ENCODE measurements at regions not wholly inside any gene's neighbourhood (a gene's known extent, or its start where the extent isn't known, plus 50 kb on each side); places are given as distances from the start of the nearest gene placed in this dataset.

DNA sequence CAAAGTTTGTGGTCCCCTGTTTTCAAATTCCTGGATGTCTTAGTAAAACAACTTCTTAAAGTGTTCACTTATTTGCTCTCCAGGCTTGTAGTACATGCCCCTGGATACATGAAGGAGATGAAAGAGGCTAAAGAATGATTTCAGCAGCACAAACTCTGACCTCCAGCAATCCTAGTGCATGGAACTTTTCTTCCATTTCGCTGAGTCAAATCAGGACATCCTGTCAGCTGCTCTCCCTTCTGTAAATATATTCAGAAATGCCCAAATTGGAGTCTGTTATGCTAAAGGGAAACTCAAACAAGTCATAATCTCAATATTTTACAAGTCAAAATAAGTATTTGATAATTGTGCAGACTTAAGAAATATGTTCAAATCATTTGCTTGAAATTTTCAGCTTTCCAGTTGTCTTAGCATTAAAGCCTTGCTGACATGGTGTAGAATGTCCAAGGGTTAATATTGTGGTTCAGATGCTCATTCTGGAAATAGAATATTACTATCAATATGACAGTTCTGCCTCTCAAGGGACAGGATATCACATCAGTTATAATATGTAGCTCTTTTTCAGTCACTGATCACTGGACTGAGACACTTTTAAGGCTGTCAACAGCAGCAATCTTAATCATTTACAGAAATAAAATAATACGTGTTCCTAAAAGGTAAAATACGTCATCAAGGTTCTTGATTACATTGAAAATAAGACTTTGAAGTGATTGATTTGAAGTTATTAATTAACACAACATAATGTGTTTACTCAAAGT, 1157.3 kb downstream of the PLA2G4A start:
- TF ChIP-seq, protein P1, sequence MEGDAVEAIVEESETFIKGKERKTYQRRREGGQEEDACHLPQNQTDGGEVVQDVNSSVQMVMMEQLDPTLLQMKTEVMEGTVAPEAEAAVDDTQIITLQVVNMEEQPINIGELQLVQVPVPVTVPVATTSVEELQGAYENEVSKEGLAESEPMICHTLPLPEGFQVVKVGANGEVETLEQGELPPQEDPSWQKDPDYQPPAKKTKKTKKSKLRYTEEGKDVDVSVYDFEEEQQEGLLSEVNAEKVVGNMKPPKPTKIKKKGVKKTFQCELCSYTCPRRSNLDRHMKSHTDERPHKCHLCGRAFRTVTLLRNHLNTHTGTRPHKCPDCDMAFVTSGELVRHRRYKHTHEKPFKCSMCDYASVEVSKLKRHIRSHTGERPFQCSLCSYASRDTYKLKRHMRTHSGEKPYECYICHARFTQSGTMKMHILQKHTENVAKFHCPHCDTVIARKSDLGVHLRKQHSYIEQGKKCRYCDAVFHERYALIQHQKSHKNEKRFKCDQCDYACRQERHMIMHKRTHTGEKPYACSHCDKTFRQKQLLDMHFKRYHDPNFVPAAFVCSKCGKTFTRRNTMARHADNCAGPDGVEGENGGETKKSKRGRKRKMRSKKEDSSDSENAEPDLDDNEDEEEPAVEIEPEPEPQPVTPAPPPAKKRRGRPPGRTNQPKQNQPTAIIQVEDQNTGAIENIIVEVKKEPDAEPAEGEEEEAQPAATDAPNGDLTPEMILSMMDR (conservative IDR thresholded peaks at IDR 0.05; ENCODE audit: low read length): no peak
- no peak for TF ChIP-seq EZH2phosphoT487 (IDR thresholded peaks at IDR 0.05; ENCODE audit: borderline replicate concordance, low read depth, low read length)

Measured in OCI-LY7 (cell line).